ENCODE measurements at regions not wholly inside any gene's neighbourhood (a gene's known extent, or its start where the extent isn't known, plus 50 kb on each side); places are given as distances from the start of the nearest gene placed in this dataset.

GRCh38 chr13:26824581-26824980 lies 64.0 kb upstream of the GPR12 start:
- no peak for TF ChIP-seq CTCF (IDR thresholded peaks at IDR 0.05; ENCODE audit: control extremely low read depth, extremely low read depth)
- 0% methylated on average over 1 of the region's 1 CpG for WGBS, 2 donors
- ATAC-seq (ENCODE audit: insufficient read depth, low FRiP score) (no peak), DNase-seq (no peak)
- Histone ChIP-seq H3K4me3 (no peak overlapping the region), H3K36me3 (ENCODE audit: control insufficient read depth in 4 of 4, insufficient read depth in 4 of 4, low read length in 4 of 4) (no peaks in the 10 kb centered on the region), H3K27me3 (ENCODE audit: control insufficient read depth in 3 of 3, insufficient read depth in 3 of 3, low read length in 2 of 3) (no peaks in the 10 kb centered on the region), H3K9ac (ENCODE audit: insufficient read depth in 1 of 2, low read length in 2 of 2) (no peak overlapping the region), H3K27ac (ENCODE audit: low read depth in 1 of 2, low read length in 1 of 2) (no peak overlapping the region), H3K4me1 (ENCODE audit: control insufficient read depth in 5 of 5, insufficient read depth in 5 of 5, low read length in 5 of 5) (no peaks in the 10 kb centered on the region), H3K9me3 (ENCODE audit: control insufficient read depth in 4 of 4, insufficient read depth in 3 of 4, low read length in 3 of 4) (no peaks in the 10 kb centered on the region)

- no peaks in the 10 kb centered on the region for H3K4me1 ChIP-seq (ENCODE audit: control insufficient read depth in 5 of 5, insufficient read depth in 5 of 5, low read length in 5 of 5)
- H3K27me3 ChIP-seq (ENCODE audit: control insufficient read depth in 3 of 3, insufficient read depth in 3 of 3, low read length in 2 of 3) = no peaks in the 10 kb centered on the region
- H3K36me3 ChIP-seq (ENCODE audit: control insufficient read depth in 4 of 4, insufficient read depth in 4 of 4, low read length in 4 of 4) = no peaks in the 10 kb centered on the region
- no peak for TF ChIP-seq CTCF (IDR thresholded peaks at IDR 0.05; ENCODE audit: control extremely low read depth, extremely low read depth)
- no peak for DNase-seq
- no peak overlapping the region for H3K9ac ChIP-seq (ENCODE audit: insufficient read depth in 1 of 2, low read length in 2 of 2)
- no peak overlapping the region for H3K4me3 ChIP-seq
- H3K9me3 ChIP-seq (ENCODE audit: control insufficient read depth in 4 of 4, insufficient read depth in 3 of 4, low read length in 3 of 4) = no peaks in the 10 kb centered on the region
- no peak for ATAC-seq (ENCODE audit: insufficient read depth, low FRiP score)
- no peak overlapping the region for H3K27ac ChIP-seq (ENCODE audit: low read depth in 1 of 2, low read length in 1 of 2)
Measured at GRCh38 chr13:26822146-26822545, 61.6 kb upstream of the GPR12 start.

- 88 to 92% methylated on average over 7 of the region's 7 CpGs for whole genome bisulfite sequencing, 2 donors
- H3K27ac ChIP-seq (ENCODE audit: low read depth in 1 of 2, low read length in 1 of 2) = no peak overlapping the region
- ATAC-seq (ENCODE audit: insufficient read depth, low FRiP score) = no peak
- no peak for DNase-seq
- no peak overlapping the region for H3K9ac ChIP-seq (ENCODE audit: insufficient read depth in 1 of 2, low read length in 2 of 2)
- H3K4me3 ChIP-seq = no peak overlapping the region
- H3K9me3 ChIP-seq (ENCODE audit: control insufficient read depth in 4 of 4, insufficient read depth in 3 of 4, low read length in 3 of 4) = no peaks in the 10 kb centered on the region
- no peak for TF ChIP-seq CTCF (IDR thresholded peaks at IDR 0.05; ENCODE audit: control extremely low read depth, extremely low read depth)
- H3K4me1 ChIP-seq (ENCODE audit: control insufficient read depth in 5 of 5, insufficient read depth in 5 of 5, low read length in 5 of 5) = no peaks in the 10 kb centered on the region
- H3K27me3 ChIP-seq (ENCODE audit: control insufficient read depth in 3 of 3, insufficient read depth in 3 of 3, low read length in 2 of 3) = no peaks in the 10 kb centered on the region
- no peaks in the 10 kb centered on the region for H3K36me3 ChIP-seq (ENCODE audit: control insufficient read depth in 4 of 4, insufficient read depth in 4 of 4, low read length in 4 of 4)
Measured at GRCh38 chr13:26821672-26822071, 61.1 kb upstream of the GPR12 start.

GRCh38 chr13:26820871-26821270 lies 60.3 kb upstream of the GPR12 start:
- Histone ChIP-seq H3K4me1 (ENCODE audit: control insufficient read depth in 5 of 5, insufficient read depth in 5 of 5, low read length in 5 of 5) (no peaks in the 10 kb centered on the region), H3K27me3 (ENCODE audit: control insufficient read depth in 3 of 3, insufficient read depth in 3 of 3, low read length in 2 of 3) (no peaks in the 10 kb centered on the region), H3K27ac (ENCODE audit: low read depth in 1 of 2, low read length in 1 of 2) (no peak overlapping the region), H3K36me3 (ENCODE audit: control insufficient read depth in 4 of 4, insufficient read depth in 4 of 4, low read length in 4 of 4) (no peaks in the 10 kb centered on the region), H3K4me3 (no peak overlapping the region), H3K9ac (ENCODE audit: insufficient read depth in 1 of 2, low read length in 2 of 2) (no peak overlapping the region), H3K9me3 (ENCODE audit: control insufficient read depth in 4 of 4, insufficient read depth in 3 of 4, low read length in 3 of 4) (no peaks in the 10 kb centered on the region)
- 86 to 88% methylated on average over 4 of the region's 4 CpGs for WGBS, 2 donors
- no peak for DNase-seq
- TF ChIP-seq CTCF (IDR thresholded peaks at IDR 0.05; ENCODE audit: control extremely low read depth, extremely low read depth) = no peak
- ATAC-seq (ENCODE audit: insufficient read depth, low FRiP score) = no peak

Data from lung (tissue), 11 donors.